ENCODE measurements at regions not wholly inside any gene's neighbourhood (a gene's known extent, or its start where the extent isn't known, plus 50 kb on each side); places are given as distances from the start of the nearest gene placed in this dataset.

GRCh38 chr4:136793848-136794247 lies 738.4 kb downstream of the PCDH18 start:
- Histone ChIP-seq H3K4me1 (no peaks in the 10 kb centered on the region), H3K4me3 (no peak overlapping the region), H3K36me3 (no peaks in the 10 kb centered on the region), H3K27ac (no peak overlapping the region), H3K27me3 (no peaks in the 10 kb centered on the region), H3K9me3 (no peaks in the 10 kb centered on the region)
- no peak for DNase-seq
- WGBS, 5 donors, result 64 to 81% (median 72%) methylated on average over 4 of the region's 4 CpGs
- no peak for TF ChIP-seq POLR2AphosphoS5 (IDR thresholded peaks at IDR 0.05)
- TF ChIP-seq POLR2A (IDR thresholded peaks at IDR 0.05), result no peak
- TF ChIP-seq EP300 (IDR thresholded peaks at IDR 0.05), result no peak
- TF ChIP-seq, protein P1, sequence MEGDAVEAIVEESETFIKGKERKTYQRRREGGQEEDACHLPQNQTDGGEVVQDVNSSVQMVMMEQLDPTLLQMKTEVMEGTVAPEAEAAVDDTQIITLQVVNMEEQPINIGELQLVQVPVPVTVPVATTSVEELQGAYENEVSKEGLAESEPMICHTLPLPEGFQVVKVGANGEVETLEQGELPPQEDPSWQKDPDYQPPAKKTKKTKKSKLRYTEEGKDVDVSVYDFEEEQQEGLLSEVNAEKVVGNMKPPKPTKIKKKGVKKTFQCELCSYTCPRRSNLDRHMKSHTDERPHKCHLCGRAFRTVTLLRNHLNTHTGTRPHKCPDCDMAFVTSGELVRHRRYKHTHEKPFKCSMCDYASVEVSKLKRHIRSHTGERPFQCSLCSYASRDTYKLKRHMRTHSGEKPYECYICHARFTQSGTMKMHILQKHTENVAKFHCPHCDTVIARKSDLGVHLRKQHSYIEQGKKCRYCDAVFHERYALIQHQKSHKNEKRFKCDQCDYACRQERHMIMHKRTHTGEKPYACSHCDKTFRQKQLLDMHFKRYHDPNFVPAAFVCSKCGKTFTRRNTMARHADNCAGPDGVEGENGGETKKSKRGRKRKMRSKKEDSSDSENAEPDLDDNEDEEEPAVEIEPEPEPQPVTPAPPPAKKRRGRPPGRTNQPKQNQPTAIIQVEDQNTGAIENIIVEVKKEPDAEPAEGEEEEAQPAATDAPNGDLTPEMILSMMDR (IDR thresholded peaks at IDR 0.05), result no peak
- intact Hi-C loops (cut with DNase I; ENCODE audit: low total_unique reads), result no loop called here

DNA sequence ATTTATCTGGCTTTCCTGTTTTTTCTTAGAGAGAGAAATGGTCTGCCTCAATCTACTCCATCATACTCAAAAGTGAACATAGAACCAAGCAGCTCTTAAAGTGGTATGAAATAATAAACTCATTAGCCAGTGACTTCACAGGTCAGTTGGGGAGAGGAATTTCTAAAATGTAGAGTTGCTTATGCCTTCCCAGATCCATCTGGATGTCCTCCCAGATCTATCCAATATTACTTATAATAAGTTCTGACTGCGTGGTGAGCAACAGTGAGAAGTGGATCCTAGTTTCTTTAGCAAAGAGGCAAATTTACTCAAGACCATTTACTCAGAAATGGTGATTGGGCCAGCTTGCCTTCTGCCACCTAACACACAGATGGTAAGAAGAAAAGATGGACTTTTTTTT lies 748.0 kb downstream of the PCDH18 start:
- Histone ChIP-seq H3K27me3 (no peaks in the 10 kb centered on the region), H3K36me3 (no peaks in the 10 kb centered on the region), H3K27ac (no peak overlapping the region), H3K4me1 (no peaks in the 10 kb centered on the region), H3K9me3 (no peaks in the 10 kb centered on the region), H3K4me3 (no peak overlapping the region)
- 43 to 70% (median 58%) methylated on average over 1 of the region's 1 CpG for WGBS, 5 donors
- intact Hi-C loops (cut with DNase I; ENCODE audit: low total_unique reads), result no loop called here
- DNase-seq, result no peak
- TF ChIP-seq POLR2A (IDR thresholded peaks at IDR 0.05) (no peak), EP300 (IDR thresholded peaks at IDR 0.05) (no peak), POLR2AphosphoS5 (IDR thresholded peaks at IDR 0.05) (no peak)
- TF ChIP-seq, protein P1 (IDR thresholded peaks at IDR 0.05), result no peak

DNA sequence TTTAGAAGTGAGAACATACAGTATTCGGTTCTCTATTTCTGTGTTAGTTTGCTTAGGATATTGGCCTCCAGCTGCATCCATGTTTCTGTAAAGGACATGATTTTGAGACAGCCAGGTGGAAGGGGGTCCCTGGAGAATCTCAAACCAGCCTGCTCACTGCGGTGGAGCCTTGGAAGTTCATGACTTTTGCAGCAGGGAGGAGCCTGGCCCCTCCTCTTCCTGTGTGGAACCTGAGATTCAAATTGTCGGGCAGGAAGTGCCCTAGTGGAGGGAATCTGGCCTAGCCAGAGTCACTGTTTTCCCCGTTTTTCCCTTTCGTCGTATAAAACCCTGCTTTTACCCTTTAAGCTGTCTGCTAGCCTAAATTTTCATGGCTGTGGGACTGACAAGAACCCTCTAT lies 762.6 kb downstream of the PCDH18 start:
- Histone ChIP-seq H3K4me1 (no peaks in the 10 kb centered on the region), H3K4me3 (no peak overlapping the region), H3K9me3 (no peaks in the 10 kb centered on the region), H3K36me3 (no peaks in the 10 kb centered on the region), H3K27me3 (no peaks in the 10 kb centered on the region), H3K27ac (no peak overlapping the region)
- 86 to 95% (median 94%) methylated on average over 6 of the region's 6 CpGs for WGBS, 5 donors
- TF ChIP-seq POLR2A (IDR thresholded peaks at IDR 0.05) (no peak), POLR2AphosphoS5 (IDR thresholded peaks at IDR 0.05) (no peak), EP300 (IDR thresholded peaks at IDR 0.05) (no peak)
- TF ChIP-seq, protein P1 (IDR thresholded peaks at IDR 0.05), result no peak
- intact Hi-C loops (cut with DNase I; ENCODE audit: low total_unique reads), result no loop called here
- no peak for DNase-seq

GRCh38 chr4:136768925-136769275 lies 763.4 kb downstream of the PCDH18 start:
- no peak for DNase-seq
- intact Hi-C loops (cut with DNase I; ENCODE audit: low total_unique reads), result no loop called here
- no peaks in the 10 kb centered on the region for H3K9me3 ChIP-seq
- no peak overlapping the region for H3K4me3 ChIP-seq
- H3K27me3 ChIP-seq, result no peaks in the 10 kb centered on the region
- H3K4me1 ChIP-seq, result no peaks in the 10 kb centered on the region
- 23 to 39% (median 36%) methylated on average over 1 of the region's 1 CpG for WGBS, 5 donors
- no peak overlapping the region for H3K27ac ChIP-seq
- TF ChIP-seq POLR2A (IDR thresholded peaks at IDR 0.05), result no peak
- TF ChIP-seq, protein P1 (IDR thresholded peaks at IDR 0.05), result no peak
- no peak for TF ChIP-seq EP300 (IDR thresholded peaks at IDR 0.05)
- no peak for TF ChIP-seq POLR2AphosphoS5 (IDR thresholded peaks at IDR 0.05)
- H3K36me3 ChIP-seq, result no peaks in the 10 kb centered on the region

Measured in stomach (tissue), 8 donors.